Body of pancreas (tissue), 4 donors: ENCODE measurements at regions not wholly inside any gene's neighbourhood (a gene's known extent, or its start where the extent isn't known, plus 50 kb on each side); places are given as distances from the start of the nearest gene placed in this dataset.
"Not testable (repeated sequence)": the region's sequence is repeated elsewhere in the genome, so short reads cannot be mapped to it uniquely, and the experiment has no call there.

Experiments
- ATAC-seq: fragments of 150-250 bp; one replicate; pipeline ENCODE4 v1.9.1; 2016
- DNase-seq, 4 donors: peaks; one replicate each; pipeline ENCODE4 v3.0.0-alpha.2; 2019
- H3K27ac ChIP-seq, 4 donors: fragments of 200-600 bp; sonication (generic); 1 replicate in 3 of 4; 2 replicates in 1 of 4; pipeline versions ENCODE4 v1.5.1 to v1.6.1; 2016 to 2019; ENCODE audit warnings: mild to moderate bottlenecking in 1 of 4, mixed read lengths in 1 of 4, moderate library complexity in 1 of 4
- H3K27me3 ChIP-seq, 2 donors: fragments of 200-600 bp; sonication (generic); one replicate each; pipeline ENCODE4 v1.6.0; 2016; ENCODE audit warnings: mild to moderate bottlenecking in 1 of 2
- H3K36me3 ChIP-seq, 2 donors: fragments of 200-600 bp; sonication (generic); replicated peaks in 1 of 2; 2 replicates each; pipeline ENCODE4 v1.5.1; 2016; ENCODE audit warnings: low read depth in 2 of 2; ENCODE audit not compliant: insufficient read depth in 1 of 2
- H3K4me1 ChIP-seq: fragments of 200-600 bp; sonication (generic); one replicate; pipeline ENCODE4 v1.6.0; 2016
- H3K4me3 ChIP-seq, 2 donors: fragments of 200-600 bp; sonication (generic); 1 replicate in 1 of 2; 2 replicates in 1 of 2; pipeline ENCODE4 v1.5.1; 2016 to 2019
- H3K9me3 ChIP-seq, 3 donors: fragments of 200-600 bp; sonication (generic); 1 replicate in 2 of 3; 2 replicates in 1 of 3; pipeline ENCODE4 v1.5.1; 2016
- POLR2A ChIP-seq, 3 donors: fragments of 450-650 bp; IDR thresholded peaks; one replicate each; pipeline ENCODE4 v1.6.1; 2016; ENCODE audit warnings: antibody characterized with exemption in 3 of 3, mild to moderate bottlenecking in 2 of 3
- WGBS, 2 donors: methylation state at CpG; one replicate each; pipeline ENCODE4 v1.1.5; 2017; 5-methylcytosine and 5-hydroxymethylcytosine counted together
- intact Hi-C: fragments of 100-400 bp; cut with DNase I; formaldehyde crosslinking; loops from one replicate; pipeline ENCODE4 v1.15.1; 2023
- TF ChIP-seq, protein P1 (sequence below), 7 experiments: fragments of 450-650 bp in 4 of 7; fragments of 200-600 bp in 3 of 7; sonication (generic) in 3 of 7; IDR thresholded peaks; one replicate each; pipeline ENCODE4 v1.5.1; 2016 to 2019; ENCODE audit warnings: antibody characterized with exemption in 7 of 7

DNA sequence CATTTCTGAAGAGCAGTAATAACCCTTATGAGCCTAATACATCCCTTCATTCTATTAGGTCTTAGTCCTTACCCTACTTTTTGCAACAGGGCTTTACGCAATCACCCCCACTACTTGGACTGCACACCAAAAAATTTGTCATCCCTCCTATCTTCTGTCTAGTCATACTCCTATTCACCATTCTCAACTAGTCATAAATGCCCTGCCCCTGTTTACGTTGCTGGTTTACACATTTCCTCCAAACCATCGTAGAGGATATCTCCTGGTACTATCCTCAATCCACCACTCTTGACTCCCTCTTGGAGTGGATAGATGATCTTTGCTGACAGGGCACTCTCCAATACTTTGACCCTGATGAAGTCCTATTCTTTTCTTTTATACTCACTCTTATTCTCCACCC, 98.2 kb upstream of the CCNG1 start:
- Histone ChIP-seq H3K4me3 (no peak overlapping the region), H3K9me3 (no peaks in the 10 kb centered on the region), H3K4me1 (no peaks in the 10 kb centered on the region), H3K27me3 (no peaks in the 10 kb centered on the region), H3K27ac (no peak overlapping the region), H3K36me3 (no peaks in the 10 kb centered on the region)
- ATAC-seq, result no peak
- TF ChIP-seq, protein P1, sequence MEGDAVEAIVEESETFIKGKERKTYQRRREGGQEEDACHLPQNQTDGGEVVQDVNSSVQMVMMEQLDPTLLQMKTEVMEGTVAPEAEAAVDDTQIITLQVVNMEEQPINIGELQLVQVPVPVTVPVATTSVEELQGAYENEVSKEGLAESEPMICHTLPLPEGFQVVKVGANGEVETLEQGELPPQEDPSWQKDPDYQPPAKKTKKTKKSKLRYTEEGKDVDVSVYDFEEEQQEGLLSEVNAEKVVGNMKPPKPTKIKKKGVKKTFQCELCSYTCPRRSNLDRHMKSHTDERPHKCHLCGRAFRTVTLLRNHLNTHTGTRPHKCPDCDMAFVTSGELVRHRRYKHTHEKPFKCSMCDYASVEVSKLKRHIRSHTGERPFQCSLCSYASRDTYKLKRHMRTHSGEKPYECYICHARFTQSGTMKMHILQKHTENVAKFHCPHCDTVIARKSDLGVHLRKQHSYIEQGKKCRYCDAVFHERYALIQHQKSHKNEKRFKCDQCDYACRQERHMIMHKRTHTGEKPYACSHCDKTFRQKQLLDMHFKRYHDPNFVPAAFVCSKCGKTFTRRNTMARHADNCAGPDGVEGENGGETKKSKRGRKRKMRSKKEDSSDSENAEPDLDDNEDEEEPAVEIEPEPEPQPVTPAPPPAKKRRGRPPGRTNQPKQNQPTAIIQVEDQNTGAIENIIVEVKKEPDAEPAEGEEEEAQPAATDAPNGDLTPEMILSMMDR (IDR thresholded peaks at IDR 0.05), result no peak
- TF ChIP-seq POLR2A (IDR thresholded peaks at IDR 0.05), result no peak
- intact Hi-C loops, result no loop called here
- WGBS, 2 donors, result 52 to 68% methylated on average over 3 of the region's 3 CpGs
- DNase-seq, result no peak

DNA sequence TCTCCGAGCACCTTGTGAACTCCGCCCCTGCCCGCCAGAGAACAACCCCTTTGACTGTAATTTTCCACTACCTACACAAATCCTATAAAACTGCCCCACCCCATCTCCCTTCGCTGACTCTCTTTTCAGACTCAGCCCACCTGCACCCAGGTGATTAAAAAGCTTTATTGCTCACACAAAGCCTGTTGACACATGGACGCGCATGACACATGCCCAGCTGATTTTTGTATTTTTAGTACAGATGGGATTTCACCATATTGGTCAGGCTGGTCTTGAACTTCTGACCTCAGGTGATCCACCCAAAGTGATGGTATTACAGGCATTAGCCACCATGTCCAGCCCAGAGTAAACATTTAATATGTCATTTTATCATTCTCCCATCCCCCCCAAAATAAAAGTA, 97.0 kb upstream of the CCNG1 start:
- H3K4me1 ChIP-seq, intact Hi-C loops, ATAC-seq, H3K27me3 ChIP-seq, H3K36me3 ChIP-seq, DNase-seq, H3K4me3 ChIP-seq, H3K27ac ChIP-seq, H3K9me3 ChIP-seq: not testable (repeated sequence)
- 92 to 93% methylated on average over 6 of the region's 6 CpGs for WGBS, 2 donors

DNA sequence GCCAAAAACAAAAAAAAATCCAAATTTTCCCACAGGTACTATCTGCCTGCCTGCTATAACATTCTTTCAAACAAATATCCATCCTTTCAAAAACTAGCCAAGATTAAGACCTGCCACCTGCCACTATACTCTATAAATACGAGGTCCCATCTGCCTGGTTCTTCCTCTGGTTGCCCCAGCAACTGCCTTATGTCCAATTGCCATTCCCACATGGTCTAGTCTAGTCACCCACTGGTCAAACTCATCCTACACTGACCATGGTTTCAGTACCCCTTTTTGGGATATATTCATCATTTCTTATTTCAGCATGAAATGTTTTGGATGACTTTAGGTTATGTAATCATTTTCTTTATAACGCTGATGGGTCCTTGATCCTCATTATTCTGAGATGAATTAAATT, 95.1 kb upstream of the CCNG1 start:
- intact Hi-C loops, result no loop called here
- no peaks in the 10 kb centered on the region for H3K4me1 ChIP-seq
- no peak overlapping the region for H3K27ac ChIP-seq
- no peak overlapping the region for H3K4me3 ChIP-seq
- DNase-seq (no peak), ATAC-seq (no peak)
- WGBS, 2 donors, result 51 to 68% methylated on average over 2 of the region's 2 CpGs
- H3K27me3 ChIP-seq, result no peaks in the 10 kb centered on the region
- H3K9me3 ChIP-seq, result no peaks in the 10 kb centered on the region
- no peaks in the 10 kb centered on the region for H3K36me3 ChIP-seq
- TF ChIP-seq, protein P1 (IDR thresholded peaks at IDR 0.05), result no peak
- no peak for TF ChIP-seq POLR2A (IDR thresholded peaks at IDR 0.05)

DNA sequence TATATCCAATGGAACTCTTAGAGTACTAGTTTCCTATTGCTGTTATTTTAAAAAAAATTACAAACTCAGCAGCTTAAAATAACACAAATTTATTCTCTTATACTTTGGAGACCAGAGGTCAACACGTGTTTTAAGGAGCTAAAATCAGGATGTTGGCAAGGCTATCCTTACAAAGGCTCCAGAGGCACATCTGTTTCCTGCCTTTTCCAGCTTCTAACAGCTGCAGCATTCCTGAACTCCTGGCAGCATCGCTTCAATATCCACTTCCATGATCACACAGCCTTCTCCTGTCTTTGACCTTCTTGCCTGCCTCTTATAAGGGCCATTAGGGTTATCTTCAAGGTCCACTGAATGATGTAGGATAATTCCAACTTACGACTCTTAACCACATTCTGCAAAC, 92.2 kb upstream of the CCNG1 start:
- Histone ChIP-seq H3K36me3 (no peaks in the 10 kb centered on the region), H3K27ac (no peak overlapping the region), H3K4me1 (no peaks in the 10 kb centered on the region), H3K9me3 (no peaks in the 10 kb centered on the region), H3K27me3 (no peaks in the 10 kb centered on the region), H3K4me3 (no peak overlapping the region)
- TF ChIP-seq POLR2A (IDR thresholded peaks at IDR 0.05), result no peak
- TF ChIP-seq, protein P1 (IDR thresholded peaks at IDR 0.05), result no peak
- ATAC-seq, result no peak
- 30 to 55% methylated on average over 3 of the region's 3 CpGs for WGBS, 2 donors
- intact Hi-C loops, result no loop called here
- DNase-seq, result no peak

DNA sequence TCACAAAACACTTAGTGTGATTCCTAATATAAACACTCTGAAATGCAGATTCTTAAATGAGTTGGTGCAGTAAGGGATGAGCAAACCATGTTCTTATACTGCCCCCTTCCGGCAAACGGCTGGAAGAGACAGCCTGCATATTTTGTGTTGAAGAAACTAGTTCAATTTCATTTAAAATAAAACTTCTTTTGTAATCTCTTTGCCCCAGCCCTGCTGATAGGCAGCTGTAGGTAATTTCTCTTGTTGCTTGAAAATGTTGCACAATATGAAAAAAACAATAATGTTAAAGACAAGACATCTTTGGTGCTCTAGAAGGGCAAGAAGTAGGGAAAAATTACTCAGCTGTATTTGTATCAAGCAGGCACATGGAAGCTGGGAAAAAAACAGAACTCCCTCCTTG, 89.7 kb upstream of the CCNG1 start:
- H3K4me3 ChIP-seq, result no peak overlapping the region
- DNase-seq (peak; percentile 45 to 60 (median 52)), ATAC-seq (peak; percentile 55)
- intact Hi-C loops, result no loop called here
- H3K27ac ChIP-seq, result no peak overlapping the region
- no peaks in the 10 kb centered on the region for H3K36me3 ChIP-seq
- no peak for TF ChIP-seq POLR2A (IDR thresholded peaks at IDR 0.05)
- TF ChIP-seq, protein P1 (IDR thresholded peaks at IDR 0.05), result peak; percentile 59 to 79 (median 71)
- H3K27me3 ChIP-seq, result no peaks in the 10 kb centered on the region
- H3K4me1 ChIP-seq, result no peaks in the 10 kb centered on the region
- WGBS, 2 donors, result 0% methylated on average over 2 of the region's 2 CpGs
- H3K9me3 ChIP-seq, result no peaks in the 10 kb centered on the region
